ENCODE measurements at regions not wholly inside any gene's neighbourhood (a gene's known extent, or its start where the extent isn't known, plus 50 kb on each side); places are given as distances from the start of the nearest gene placed in this dataset.
"Not testable (repeated sequence)": the region's sequence is repeated elsewhere in the genome, so short reads cannot be mapped to it uniquely, and the experiment has no call there.

DNA sequence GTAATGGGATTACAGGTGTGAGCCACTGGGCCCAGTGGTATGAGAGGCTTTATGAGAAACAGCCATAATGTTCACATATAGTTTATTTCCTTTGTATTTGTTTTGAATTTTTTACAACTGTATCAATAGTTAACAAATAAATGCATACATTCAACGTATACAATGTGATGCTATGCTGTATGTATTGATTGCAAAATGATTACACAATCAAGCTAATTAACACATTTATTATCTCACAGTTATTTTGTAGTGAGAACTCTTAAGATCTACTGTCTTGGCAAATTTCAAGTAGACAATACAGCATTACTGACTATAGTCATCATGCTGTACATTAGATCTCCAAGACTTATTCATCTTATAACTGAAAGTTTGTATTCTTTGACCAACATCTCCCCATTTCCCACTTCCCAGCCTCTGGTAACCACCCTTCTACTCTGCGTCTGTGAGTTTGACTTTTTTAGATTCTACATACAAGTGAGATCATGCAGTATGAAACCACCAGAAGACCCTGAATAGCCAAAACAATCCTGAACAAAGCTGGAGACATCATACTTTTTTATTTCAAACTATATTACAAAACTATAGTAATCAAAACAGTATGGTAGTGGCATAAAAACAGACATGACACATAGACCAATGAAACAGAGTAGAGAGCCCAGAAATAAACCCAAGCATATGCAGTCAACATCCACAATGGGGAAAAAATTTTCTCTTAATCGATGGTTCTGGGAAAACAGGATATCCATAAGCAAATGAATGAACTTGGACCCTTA, 157.2 kb upstream of the RREB1 start:
- TF ChIP-seq ARNT (IDR thresholded peaks at IDR 0.05): no peak
- no peak for TF ChIP-seq ELF4 (IDR thresholded peaks at IDR 0.05)
- no peak for TF ChIP-seq FOXM1 (IDR thresholded peaks at IDR 0.05; ENCODE audit: borderline replicate concordance)
- TF ChIP-seq LEF1 (IDR thresholded peaks at IDR 0.05; ENCODE audit: borderline replicate concordance): no peak
- no peak for TF ChIP-seq TARDBP (IDR thresholded peaks at IDR 0.05)
- no peak for TF ChIP-seq SP1 (IDR thresholded peaks at IDR 0.05)
- no peak for DNase-seq (ENCODE audit: extremely low spot score)
- ChIA-PET CTCF (no interaction called here), POLR2A (no interaction called here)

GRCh38 chr6:6951355-6951754, 156.4 kb upstream of the RREB1 start:
- POLR2A ChIA-PET: no interaction called here
- no peak for DNase-seq (ENCODE audit: extremely low spot score)
- CTCF ChIA-PET: no interaction called here
- TF ChIP-seq TARDBP (IDR thresholded peaks at IDR 0.05) (no peak), BHLHE40 (IDR thresholded peaks at IDR 0.05; ENCODE audit: borderline replicate concordance) (no peak), ARNT (IDR thresholded peaks at IDR 0.05) (no peak), FOXM1 (IDR thresholded peaks at IDR 0.05; ENCODE audit: borderline replicate concordance) (no peak), ELF4 (IDR thresholded peaks at IDR 0.05) (no peak), SP1 (IDR thresholded peaks at IDR 0.05) (no peak), NFRKB (IDR thresholded peaks at IDR 0.05) (no peak), FOXA1 (IDR thresholded peaks at IDR 0.05) (no peak), L3MBTL2 (conservative IDR thresholded peaks at IDR 0.05) (no peak), SUZ12 (IDR thresholded peaks at IDR 0.05) (no peak), HDGF (IDR thresholded peaks at IDR 0.05; ENCODE audit: borderline replicate concordance) (no peak), PKNOX1 (IDR thresholded peaks at IDR 0.05) (no peak), FOXK2 (IDR thresholded peaks at IDR 0.05) (no peak), LEF1 (IDR thresholded peaks at IDR 0.05; ENCODE audit: borderline replicate concordance) (no peak), CTBP1 (IDR thresholded peaks at IDR 0.05; ENCODE audit: borderline replicate concordance) (no peak), ZNF384 (IDR thresholded peaks at IDR 0.05) (no peak)

GRCh38 chr6:6952484-6952883, 155.3 kb upstream of the RREB1 start:
- DNase-seq (ENCODE audit: extremely low spot score): no peak
- ChIA-PET CTCF (no interaction called here), POLR2A (no interaction called here)
- TF ChIP-seq ARNT (IDR thresholded peaks at IDR 0.05) (no peak), HDGF (IDR thresholded peaks at IDR 0.05; ENCODE audit: borderline replicate concordance) (no peak), ELF4 (IDR thresholded peaks at IDR 0.05) (no peak), L3MBTL2 (conservative IDR thresholded peaks at IDR 0.05) (no peak), SP1 (IDR thresholded peaks at IDR 0.05) (no peak), NFRKB (IDR thresholded peaks at IDR 0.05) (no peak), FOXM1 (IDR thresholded peaks at IDR 0.05; ENCODE audit: borderline replicate concordance) (no peak), SUZ12 (IDR thresholded peaks at IDR 0.05) (no peak), PKNOX1 (IDR thresholded peaks at IDR 0.05) (no peak), TARDBP (IDR thresholded peaks at IDR 0.05) (no peak), ZNF384 (IDR thresholded peaks at IDR 0.05) (no peak), FOXA1 (IDR thresholded peaks at IDR 0.05) (no peak), CTBP1 (IDR thresholded peaks at IDR 0.05; ENCODE audit: borderline replicate concordance) (no peak), FOXK2 (IDR thresholded peaks at IDR 0.05) (no peak), BHLHE40 (IDR thresholded peaks at IDR 0.05; ENCODE audit: borderline replicate concordance) (no peak), LEF1 (IDR thresholded peaks at IDR 0.05; ENCODE audit: borderline replicate concordance) (no peak)

DNA sequence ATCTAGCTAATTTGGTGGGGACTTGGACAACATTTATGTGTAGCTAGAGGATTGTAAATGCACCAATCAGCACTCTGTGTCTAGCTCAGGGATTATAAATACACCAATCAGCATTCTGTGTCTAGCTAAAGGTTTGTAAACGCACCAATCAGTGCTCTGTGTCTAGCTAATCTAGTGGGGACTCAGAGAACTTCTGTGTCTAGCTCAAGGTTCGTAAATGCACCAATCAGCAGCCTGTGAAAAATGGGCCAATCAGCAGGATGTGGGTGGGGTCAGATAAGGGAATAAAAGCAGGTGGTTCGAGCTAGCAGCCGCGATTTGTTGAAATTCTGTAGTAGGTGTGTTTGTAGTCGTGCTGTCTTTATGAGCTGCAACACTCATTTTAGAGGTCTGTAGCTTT, 154.8 kb upstream of the RREB1 start:
- POLR2A ChIA-PET; DNase-seq (ENCODE audit: extremely low spot score); CTCF ChIA-PET: not testable (repeated sequence)

GRCh38 chr6:6960571-6961251, 147.1 kb upstream of the RREB1 start:
- DNase-seq (ENCODE audit: extremely low spot score): no peak
- POLR2A ChIA-PET: no interaction called here
- CTCF ChIA-PET: no interaction called here
- TF ChIP-seq ARNT (IDR thresholded peaks at IDR 0.05): no peak
- no peak for TF ChIP-seq L3MBTL2 (conservative IDR thresholded peaks at IDR 0.05)
- TF ChIP-seq FOXK2 (IDR thresholded peaks at IDR 0.05): no peak
- TF ChIP-seq ZNF384 (IDR thresholded peaks at IDR 0.05): no peak
- TF ChIP-seq CTBP1 (IDR thresholded peaks at IDR 0.05; ENCODE audit: borderline replicate concordance): no peak

GRCh38 chr6:6962086-6962485, 145.7 kb upstream of the RREB1 start:
- TF ChIP-seq NFRKB (IDR thresholded peaks at IDR 0.05): no peak
- TF ChIP-seq TARDBP (IDR thresholded peaks at IDR 0.05): no peak
- no peak for TF ChIP-seq CTBP1 (IDR thresholded peaks at IDR 0.05; ENCODE audit: borderline replicate concordance)
- TF ChIP-seq ZNF384 (IDR thresholded peaks at IDR 0.05): no peak
- no peak for TF ChIP-seq ARNT (IDR thresholded peaks at IDR 0.05)
- TF ChIP-seq FOXA1 (IDR thresholded peaks at IDR 0.05): no peak
- TF ChIP-seq ELF4 (IDR thresholded peaks at IDR 0.05): no peak
- TF ChIP-seq FOXK2 (IDR thresholded peaks at IDR 0.05): no peak
- TF ChIP-seq SP1 (IDR thresholded peaks at IDR 0.05): no peak
- no peak for TF ChIP-seq BHLHE40 (IDR thresholded peaks at IDR 0.05; ENCODE audit: borderline replicate concordance)
- TF ChIP-seq HDGF (IDR thresholded peaks at IDR 0.05; ENCODE audit: borderline replicate concordance): no peak
- TF ChIP-seq PKNOX1 (IDR thresholded peaks at IDR 0.05): no peak
- no peak for TF ChIP-seq SUZ12 (IDR thresholded peaks at IDR 0.05)
- no peak for TF ChIP-seq LEF1 (IDR thresholded peaks at IDR 0.05; ENCODE audit: borderline replicate concordance)
- TF ChIP-seq FOXM1 (IDR thresholded peaks at IDR 0.05; ENCODE audit: borderline replicate concordance): no peak
- no peak for TF ChIP-seq L3MBTL2 (conservative IDR thresholded peaks at IDR 0.05)
- POLR2A ChIA-PET: no interaction called here
- CTCF ChIA-PET: no interaction called here
- DNase-seq (ENCODE audit: extremely low spot score): no peak

Data from HEK293T (cell line).